ENCODE measurements at regions not wholly inside any gene's neighbourhood (a gene's known extent, or its start where the extent isn't known, plus 50 kb on each side); places are given as distances from the start of the nearest gene placed in this dataset.

GRCh38 chr1:80769208-80769750 lies 1031.5 kb upstream of the ADGRL2 start:
- CTCF ChIA-PET, result no interaction called here
- no peak for ATAC-seq
- POLR2A ChIA-PET, result no interaction called here
- Histone ChIP-seq H3K36me3 (ENCODE audit: control insufficient read depth, insufficient read depth, low read length) (no peaks in the 10 kb centered on the region), H3K4me3 (ENCODE audit: low read depth in 2 of 2, low read length in 2 of 2) (no peak overlapping the region), H3K9me3 (ENCODE audit: control insufficient read depth, insufficient read depth, low read depth, low read length) (no peaks in the 10 kb centered on the region), H3K4me1 (ENCODE audit: control insufficient read depth, insufficient read depth, low read length) (no peaks in the 10 kb centered on the region), H3K27me3 (ENCODE audit: control insufficient read depth, insufficient read depth, low read length) (no peaks in the 10 kb centered on the region), H3K27ac (ENCODE audit: low read length) (no peak overlapping the region)
- TF ChIP-seq POLR2AphosphoS5 (IDR thresholded peaks at IDR 0.05; ENCODE audit: low read depth, low read length) (no peak), TCF7L2 (IDR thresholded peaks at IDR 0.05; ENCODE audit: low read depth, low read length) (no peak), SIN3A (IDR thresholded peaks at IDR 0.05; ENCODE audit: borderline replicate concordance, insufficient read depth, low read depth, low read length) (no peak)
- TF ChIP-seq, protein P1, sequence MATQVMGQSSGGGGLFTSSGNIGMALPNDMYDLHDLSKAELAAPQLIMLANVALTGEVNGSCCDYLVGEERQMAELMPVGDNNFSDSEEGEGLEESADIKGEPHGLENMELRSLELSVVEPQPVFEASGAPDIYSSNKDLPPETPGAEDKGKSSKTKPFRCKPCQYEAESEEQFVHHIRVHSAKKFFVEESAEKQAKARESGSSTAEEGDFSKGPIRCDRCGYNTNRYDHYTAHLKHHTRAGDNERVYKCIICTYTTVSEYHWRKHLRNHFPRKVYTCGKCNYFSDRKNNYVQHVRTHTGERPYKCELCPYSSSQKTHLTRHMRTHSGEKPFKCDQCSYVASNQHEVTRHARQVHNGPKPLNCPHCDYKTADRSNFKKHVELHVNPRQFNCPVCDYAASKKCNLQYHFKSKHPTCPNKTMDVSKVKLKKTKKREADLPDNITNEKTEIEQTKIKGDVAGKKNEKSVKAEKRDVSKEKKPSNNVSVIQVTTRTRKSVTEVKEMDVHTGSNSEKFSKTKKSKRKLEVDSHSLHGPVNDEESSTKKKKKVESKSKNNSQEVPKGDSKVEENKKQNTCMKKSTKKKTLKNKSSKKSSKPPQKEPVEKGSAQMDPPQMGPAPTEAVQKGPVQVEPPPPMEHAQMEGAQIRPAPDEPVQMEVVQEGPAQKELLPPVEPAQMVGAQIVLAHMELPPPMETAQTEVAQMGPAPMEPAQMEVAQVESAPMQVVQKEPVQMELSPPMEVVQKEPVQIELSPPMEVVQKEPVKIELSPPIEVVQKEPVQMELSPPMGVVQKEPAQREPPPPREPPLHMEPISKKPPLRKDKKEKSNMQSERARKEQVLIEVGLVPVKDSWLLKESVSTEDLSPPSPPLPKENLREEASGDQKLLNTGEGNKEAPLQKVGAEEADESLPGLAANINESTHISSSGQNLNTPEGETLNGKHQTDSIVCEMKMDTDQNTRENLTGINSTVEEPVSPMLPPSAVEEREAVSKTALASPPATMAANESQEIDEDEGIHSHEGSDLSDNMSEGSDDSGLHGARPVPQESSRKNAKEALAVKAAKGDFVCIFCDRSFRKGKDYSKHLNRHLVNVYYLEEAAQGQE (IDR thresholded peaks at IDR 0.05; ENCODE audit: insufficient read depth in 1 of 2, low read depth in 2 of 2, low read length in 1 of 2), result no peak
- TF ChIP-seq, protein P2, sequence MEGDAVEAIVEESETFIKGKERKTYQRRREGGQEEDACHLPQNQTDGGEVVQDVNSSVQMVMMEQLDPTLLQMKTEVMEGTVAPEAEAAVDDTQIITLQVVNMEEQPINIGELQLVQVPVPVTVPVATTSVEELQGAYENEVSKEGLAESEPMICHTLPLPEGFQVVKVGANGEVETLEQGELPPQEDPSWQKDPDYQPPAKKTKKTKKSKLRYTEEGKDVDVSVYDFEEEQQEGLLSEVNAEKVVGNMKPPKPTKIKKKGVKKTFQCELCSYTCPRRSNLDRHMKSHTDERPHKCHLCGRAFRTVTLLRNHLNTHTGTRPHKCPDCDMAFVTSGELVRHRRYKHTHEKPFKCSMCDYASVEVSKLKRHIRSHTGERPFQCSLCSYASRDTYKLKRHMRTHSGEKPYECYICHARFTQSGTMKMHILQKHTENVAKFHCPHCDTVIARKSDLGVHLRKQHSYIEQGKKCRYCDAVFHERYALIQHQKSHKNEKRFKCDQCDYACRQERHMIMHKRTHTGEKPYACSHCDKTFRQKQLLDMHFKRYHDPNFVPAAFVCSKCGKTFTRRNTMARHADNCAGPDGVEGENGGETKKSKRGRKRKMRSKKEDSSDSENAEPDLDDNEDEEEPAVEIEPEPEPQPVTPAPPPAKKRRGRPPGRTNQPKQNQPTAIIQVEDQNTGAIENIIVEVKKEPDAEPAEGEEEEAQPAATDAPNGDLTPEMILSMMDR (IDR thresholded peaks at IDR 0.05), result no peak
- intact Hi-C loops (cut with micrococcal nuclease; ENCODE audit: unreplicated experiment) (no loop called here), in situ Hi-C loops (cut with HindIII; ENCODE audit: low pct_unique_long_range_greater_than_20kb, low sequenced_read_pairs) (no loop called here)
- DNase-seq (ENCODE audit: low read depth, low spot score), result no peak
- BruUV-seq (replicated peaks), result no TSS peak

DNA sequence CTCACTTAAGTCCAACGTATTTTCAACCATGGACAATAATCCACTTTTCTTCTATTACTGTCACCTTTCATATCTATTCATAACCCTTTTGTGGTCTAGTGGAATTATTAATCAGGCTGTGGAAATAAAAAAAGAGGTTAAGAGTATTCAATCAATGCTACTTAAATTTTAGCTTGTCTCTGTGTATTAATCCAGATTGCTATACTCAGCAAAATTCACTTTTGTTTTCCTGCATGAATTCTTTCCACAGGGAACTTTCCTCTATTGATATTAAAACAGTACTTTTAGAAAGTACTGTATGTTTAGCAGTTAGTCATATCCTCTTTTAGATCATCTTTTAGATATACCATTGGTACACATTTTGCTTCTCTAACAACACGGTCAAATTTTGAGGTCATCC lies 1033.0 kb upstream of the ADGRL2 start:
- Histone ChIP-seq H3K4me1 (ENCODE audit: control insufficient read depth, insufficient read depth, low read length) (no peaks in the 10 kb centered on the region), H3K9me3 (ENCODE audit: control insufficient read depth, insufficient read depth, low read depth, low read length) (no peaks in the 10 kb centered on the region), H3K27me3 (ENCODE audit: control insufficient read depth, insufficient read depth, low read length) (no peaks in the 10 kb centered on the region), H3K36me3 (ENCODE audit: control insufficient read depth, insufficient read depth, low read length) (no peaks in the 10 kb centered on the region), H3K4me3 (ENCODE audit: low read depth in 2 of 2, low read length in 2 of 2) (no peak overlapping the region), H3K27ac (ENCODE audit: low read length) (no peak overlapping the region)
- intact Hi-C loops (cut with micrococcal nuclease; ENCODE audit: unreplicated experiment), result no loop called here
- CTCF ChIA-PET, result no interaction called here
- in situ Hi-C loops (cut with HindIII; ENCODE audit: low pct_unique_long_range_greater_than_20kb, low sequenced_read_pairs), result no loop called here
- DNase-seq (ENCODE audit: low read depth, low spot score) (no peak), ATAC-seq (no peak)
- POLR2A ChIA-PET, result no interaction called here
- no peak for TF ChIP-seq SIN3A (IDR thresholded peaks at IDR 0.05; ENCODE audit: borderline replicate concordance, insufficient read depth, low read depth, low read length)
- TF ChIP-seq, protein P2 (IDR thresholded peaks at IDR 0.05), result no peak
- no peak for TF ChIP-seq TCF7L2 (IDR thresholded peaks at IDR 0.05; ENCODE audit: low read depth, low read length)
- TF ChIP-seq, protein P1 (IDR thresholded peaks at IDR 0.05; ENCODE audit: insufficient read depth in 1 of 2, low read depth in 2 of 2, low read length in 1 of 2), result no peak
- BruUV-seq (replicated peaks), result no TSS peak

All from Panc1 (cell line).